ENCODE measurements at regions not wholly inside any gene's neighbourhood (a gene's known extent, or its start where the extent isn't known, plus 50 kb on each side); places are given as distances from the start of the nearest gene placed in this dataset.

GRCh38 chr17:36885771-36886377 is 51.4 kb upstream of the LHX1 start:
- TF ChIP-seq EP300 (IDR thresholded peaks at IDR 0.05) (no peak), POLR2AphosphoS5 (IDR thresholded peaks at IDR 0.05) (no peak), CTCF (IDR thresholded peaks at IDR 0.05) (no peak), POLR2A (IDR thresholded peaks at IDR 0.05) (no peak)
- 82% methylated on average over 9 of the region's 21 CpGs for WGBS
- peaks cover 83% of the 10 kb centered on the region for H3K27me3 ChIP-seq
- no peak overlapping the region for H3K27ac ChIP-seq
- H3K4me1 ChIP-seq: no peaks in the 10 kb centered on the region
- no peak overlapping the region for H3K4me3 ChIP-seq
- H3K36me3 ChIP-seq: no peaks in the 10 kb centered on the region
- DNase-seq (ENCODE audit: low spot score in 2 of 2): no peak
- H3K9me3 ChIP-seq: no peaks in the 10 kb centered on the region

Measured in suprapubic skin (tissue), 4 donors.